Liver (tissue), 8 donors: ENCODE measurements at regions not wholly inside any gene's neighbourhood (a gene's known extent, or its start where the extent isn't known, plus 50 kb on each side); places are given as distances from the start of the nearest gene placed in this dataset.

ENCODE experiments used
- DNase-seq: peaks from one replicate; pipeline ENCODE4 v3.0.0-alpha.2; 2017; ENCODE audit warnings: low spot score
- H3K27ac ChIP-seq, 2 donors: one replicate each; pipeline ENCODE4 v1.7.0; 2013; ENCODE audit warnings: inconsistent platforms in 2 of 2, low read length in 2 of 2, control low read depth in 1 of 2, low read depth in 1 of 2, mild to moderate bottlenecking in 1 of 2
- H3K27me3 ChIP-seq, 4 donors: one replicate each; pipeline versions ENCODE4 v1.6.1 to v1.7.0; 2013; ENCODE audit warnings: low read length in 3 of 4, inconsistent platforms in 1 of 4, mild to moderate bottlenecking in 1 of 4, moderate library complexity in 1 of 4; ENCODE audit not compliant: control insufficient read depth in 4 of 4, insufficient read depth in 4 of 4
- H3K36me3 ChIP-seq, 4 donors: one replicate each; pipeline versions ENCODE4 v1.6.1 to v1.7.0; 2013; ENCODE audit warnings: low read length in 3 of 4, mild to moderate bottlenecking in 3 of 4, low read depth in 1 of 4, moderate library complexity in 1 of 4; ENCODE audit not compliant: control insufficient read depth in 4 of 4, insufficient read depth in 3 of 4
- H3K4me1 ChIP-seq, 4 donors: one replicate each; pipeline versions ENCODE4 v1.6.1 to v1.7.0; 2013; ENCODE audit warnings: low read length in 3 of 4, mild to moderate bottlenecking in 3 of 4, moderate library complexity in 1 of 4; ENCODE audit not compliant: control insufficient read depth in 4 of 4, insufficient read depth in 4 of 4
- H3K4me3 ChIP-seq, 3 donors: one replicate each; pipeline versions ENCODE4 v1.6.1 to v1.7.0; 2013; ENCODE audit warnings: low read length in 3 of 3, control low read depth in 1 of 3, low read depth in 1 of 3, mild to moderate bottlenecking in 1 of 3
- H3K9ac ChIP-seq, 2 donors: one replicate each; pipeline ENCODE4 v1.7.0; 2013; ENCODE audit warnings: low read length in 2 of 2, mild to moderate bottlenecking in 2 of 2, moderate library complexity in 2 of 2, control low read depth in 1 of 2, low read depth in 1 of 2
- H3K9me3 ChIP-seq, 4 donors: one replicate each; pipeline versions ENCODE4 v1.6.1 to v1.7.0; 2013; ENCODE audit warnings: low read length in 3 of 4; ENCODE audit not compliant: control insufficient read depth in 4 of 4
- ATF3 ChIP-seq: IDR thresholded peaks from 2 replicates; pipeline ENCODE4 v1.6.1; 2016; ENCODE audit warnings: antibody characterized with exemption
- CTCF ChIP-seq: fragments of 150-350 bp; IDR thresholded peaks from 2 replicates; pipeline ENCODE4 v1.5.1; 2017; ENCODE audit warnings: improper control_type of control experiment, low read depth, low read length; ENCODE audit not compliant: missing input control
- EGR1 ChIP-seq, 2 donors: IDR thresholded peaks; 2 replicates each; pipeline ENCODE4 v1.6.1; 2016 to 2018; ENCODE audit warnings: antibody characterized with exemption in 2 of 2, low read depth in 2 of 2
- FOXA1 ChIP-seq: IDR thresholded peaks from 2 replicates; pipeline ENCODE4 v1.6.1; 2016; ENCODE audit warnings: antibody characterized with exemption
- FOXA2 ChIP-seq: IDR thresholded peaks from 2 replicates; pipeline ENCODE4 v1.6.1; 2016; ENCODE audit warnings: antibody characterized with exemption
- GABPA ChIP-seq, 2 donors: IDR thresholded peaks in 1 of 2; conservative IDR thresholded peaks in 1 of 2; 2 replicates each; pipeline ENCODE4 v1.6.1; 2016; ENCODE audit warnings: antibody characterized with exemption in 2 of 2, mild to moderate bottlenecking in 1 of 2, moderate library complexity in 1 of 2
- HNF4A ChIP-seq, 2 donors: conservative IDR thresholded peaks; 2 replicates each; pipeline ENCODE4 v1.6.1; 2016; ENCODE audit warnings: antibody characterized with exemption in 2 of 2, mild to moderate bottlenecking in 2 of 2
- HNF4G ChIP-seq: IDR thresholded peaks from 2 replicates; pipeline ENCODE4 v1.6.1; 2016; ENCODE audit warnings: antibody characterized with exemption
- JUND ChIP-seq, 2 donors: IDR thresholded peaks; 2 replicates each; pipeline ENCODE4 v1.6.1; 2016; ENCODE audit warnings: antibody characterized with exemption in 2 of 2
- NR2F2 ChIP-seq: IDR thresholded peaks from 2 replicates; pipeline ENCODE4 v1.6.1; 2016; ENCODE audit warnings: antibody characterized with exemption
- RAD21 ChIP-seq, 2 donors: IDR thresholded peaks; 2 replicates each; pipeline ENCODE4 v1.6.1; 2016; ENCODE audit warnings: antibody characterized with exemption in 2 of 2, mild to moderate bottlenecking in 2 of 2
- REST ChIP-seq: IDR thresholded peaks from 2 replicates; pipeline ENCODE4 v1.6.1; 2016; ENCODE audit warnings: antibody characterized with exemption, mild to moderate bottlenecking
- RXRA ChIP-seq, 2 donors: IDR thresholded peaks; 2 replicates each; pipeline ENCODE4 v1.6.1; 2017 to 2018; ENCODE audit warnings: antibody characterized with exemption in 2 of 2, mild to moderate bottlenecking in 1 of 2
- SP1 ChIP-seq: IDR thresholded peaks from 2 replicates; pipeline ENCODE4 v1.6.1; 2018; ENCODE audit warnings: antibody characterized with exemption, mild to moderate bottlenecking
- TAF1 ChIP-seq: conservative IDR thresholded peaks from 2 replicates; pipeline ENCODE4 v1.6.1; 2016; ENCODE audit warnings: antibody characterized with exemption, mild to moderate bottlenecking
- YY1 ChIP-seq: IDR thresholded peaks from 2 replicates; pipeline ENCODE4 v1.6.1; 2016; ENCODE audit warnings: antibody characterized with exemption, mild to moderate bottlenecking
- ZBTB33 ChIP-seq: IDR thresholded peaks from 2 replicates; pipeline ENCODE4 v1.6.1; 2016; ENCODE audit warnings: antibody characterized with exemption
- WGBS: extraction: QIAGEN DNeasy Blood & Tissue Kit; methylation state at CpG from one replicate; pipeline ENCODE4 v1.1.7; 2013; 5-methylcytosine and 5-hydroxymethylcytosine counted together
- TF ChIP-seq, protein P1 (sequence below): IDR thresholded peaks from 2 replicates; pipeline ENCODE4 v1.6.1; 2016; ENCODE audit warnings: antibody characterized with exemption
- donor health status: healthy.
- donor health status: healthy.
- donor health status: healthy.
- donor health status: healthy.
- donor health status: healthy.

GRCh38 chr4:20592013-20592412 lies 108.2 kb upstream of the PACRGL start:
- TF ChIP-seq CTCF (no peak), RAD21 (IDR thresholded peaks at IDR 0.05) (no peak), EGR1 (IDR thresholded peaks at IDR 0.05; ENCODE audit: low read depth in 2 of 2) (no peak), GABPA (IDR thresholded peaks at IDR 0.05 in 1 of 2, conservative IDR thresholded peaks at IDR 0.05 in 1 of 2) (no peak), REST (no peak), RXRA (IDR thresholded peaks at IDR 0.05) (no peak), ZBTB33 (no peak), FOXA1 (no peak), SP1 (no peak), TAF1 (no peak), YY1 (no peak), ATF3 (no peak), NR2F2 (no peak), FOXA2 (no peak), HNF4A (conservative IDR thresholded peaks at IDR 0.05) (no peak), JUND (IDR thresholded peaks at IDR 0.05) (no peak), HNF4G (no peak)
- TF ChIP-seq, protein P1, sequence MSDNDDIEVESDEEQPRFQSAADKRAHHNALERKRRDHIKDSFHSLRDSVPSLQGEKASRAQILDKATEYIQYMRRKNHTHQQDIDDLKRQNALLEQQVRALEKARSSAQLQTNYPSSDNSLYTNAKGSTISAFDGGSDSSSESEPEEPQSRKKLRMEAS: no peak
- no peak overlapping the region for H3K4me3 ChIP-seq
- H3K36me3 ChIP-seq: no peaks in the 10 kb centered on the region
- no peaks in the 10 kb centered on the region for H3K9me3 ChIP-seq
- no peak overlapping the region for H3K9ac ChIP-seq
- H3K27me3 ChIP-seq: no peaks in the 10 kb centered on the region
- 88% methylated on average over 3 of the region's 3 CpGs for WGBS
- H3K27ac ChIP-seq: no peak overlapping the region
- DNase-seq: no peak
- H3K4me1 ChIP-seq: peaks cover 0 to 5% (median 0%) of the 10 kb centered on the region in 4 donors

DNA sequence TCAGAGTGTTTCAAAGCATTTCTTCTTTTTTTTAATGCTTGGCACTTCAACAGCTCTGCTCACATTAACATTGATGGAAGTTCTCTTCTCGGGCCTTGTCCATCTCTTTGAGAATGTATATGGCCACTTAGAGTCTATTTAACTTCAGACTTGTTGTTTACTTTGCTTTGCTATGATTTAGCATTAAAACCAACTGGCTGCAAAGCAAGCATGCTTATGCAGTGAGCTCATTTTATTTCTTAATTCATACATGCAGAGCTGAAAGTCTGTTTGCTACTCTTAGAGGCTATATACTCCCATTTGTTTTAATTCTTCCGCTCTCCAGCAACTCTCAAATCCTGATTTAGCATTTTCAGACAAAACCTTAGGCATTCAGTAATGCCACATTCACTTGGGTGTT lies 107.6 kb upstream of the PACRGL start:
- Histone ChIP-seq H3K27ac (no peak overlapping the region), H3K9ac (no peak overlapping the region), H3K36me3 (no peaks in the 10 kb centered on the region), H3K4me1 (peaks cover 0 to 5% (median 0%) of the 10 kb centered on the region in 4 donors), H3K9me3 (no peaks in the 10 kb centered on the region), H3K4me3 (no peak overlapping the region), H3K27me3 (no peaks in the 10 kb centered on the region)
- WGBS: 79% methylated on average over 2 of the region's 2 CpGs
- DNase-seq: no peak
- no peak for TF ChIP-seq RAD21 (IDR thresholded peaks at IDR 0.05)
- TF ChIP-seq ZBTB33: no peak
- no peak for TF ChIP-seq EGR1 (IDR thresholded peaks at IDR 0.05; ENCODE audit: low read depth in 2 of 2)
